Fibroblast of lung (primary cell): ENCODE measurements at regions not wholly inside any gene's neighbourhood (a gene's known extent, or its start where the extent isn't known, plus 50 kb on each side); places are given as distances from the start of the nearest gene placed in this dataset.

ENCODE experiments used
- CTCF ChIP-seq, 2 donors: IDR thresholded peaks in 1 of 2; conservative IDR thresholded peaks in 1 of 2; 1 replicate in 1 of 2; 2 replicates in 1 of 2; pipeline ENCODE4 v1.5.1; 2011 to 2012; ENCODE audit warnings: low read length in 2 of 2, control low read depth in 1 of 2, inconsistent platforms in 1 of 2, low read depth in 1 of 2, mild to moderate bottlenecking in 1 of 2
- EZH2 ChIP-seq: IDR thresholded peaks from 2 replicates; pipeline ENCODE4 v1.5.1; 2012; ENCODE audit warnings: low read length, control low read depth, mild to moderate bottlenecking; ENCODE audit errors: missing control alignments

GRCh38 chr2:215712219-215712868, 276.5 kb upstream of the FN1 start:
- TF ChIP-seq CTCF (conservative IDR thresholded peaks at IDR 0.05 in 1 of 2, IDR thresholded peaks at IDR 0.05 in 1 of 2; ENCODE audit: low read depth in 1 of 2, low read length in 2 of 2) (no peak), EZH2 (no peak)
